HG02588 (cell line): ENCODE measurements at regions not wholly inside any gene's neighbourhood (a gene's known extent, or its start where the extent isn't known, plus 50 kb on each side); places are given as distances from the start of the nearest gene placed in this dataset.

Experiments used
- ATAC-seq: cut with Tn5 transposase; IDR thresholded peaks from one replicate; pipeline ENCODE4 v1.9.1; 2021; ENCODE audit warnings: mild to moderate bottlenecking, moderate library complexity; ENCODE audit not compliant: unreplicated experiment

DNA sequence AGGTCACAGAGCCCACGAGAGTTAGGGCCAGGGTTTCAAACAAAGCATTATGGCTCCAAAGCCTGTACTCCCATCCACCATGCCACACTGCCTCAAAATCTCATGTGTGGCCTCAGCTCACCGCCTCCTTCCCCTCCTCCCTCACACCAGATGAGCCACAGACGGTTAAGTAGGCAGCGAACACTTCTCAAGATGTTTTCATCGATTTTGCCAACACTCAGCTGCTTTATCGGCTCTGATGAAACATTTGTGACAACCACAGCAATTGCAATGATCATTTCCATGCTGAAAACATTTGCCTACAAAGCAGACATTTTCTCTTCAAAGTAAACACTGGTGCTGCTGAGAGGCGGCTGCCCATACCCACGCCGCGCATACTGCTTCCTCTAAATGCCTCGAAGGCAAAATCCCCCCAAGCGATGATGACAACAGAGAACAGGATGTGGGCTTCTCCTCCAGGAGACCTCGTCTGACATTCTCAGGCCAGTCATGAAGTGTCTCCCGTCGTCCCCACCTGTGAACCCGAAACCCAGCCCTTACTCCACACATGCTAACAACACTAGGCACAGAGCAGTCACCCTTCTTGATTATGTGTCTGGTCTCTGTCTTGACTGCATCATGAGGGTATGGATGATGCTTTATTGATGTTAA, 599.2 kb downstream of the SOX6 start:
- ATAC-seq: no peak

DNA sequence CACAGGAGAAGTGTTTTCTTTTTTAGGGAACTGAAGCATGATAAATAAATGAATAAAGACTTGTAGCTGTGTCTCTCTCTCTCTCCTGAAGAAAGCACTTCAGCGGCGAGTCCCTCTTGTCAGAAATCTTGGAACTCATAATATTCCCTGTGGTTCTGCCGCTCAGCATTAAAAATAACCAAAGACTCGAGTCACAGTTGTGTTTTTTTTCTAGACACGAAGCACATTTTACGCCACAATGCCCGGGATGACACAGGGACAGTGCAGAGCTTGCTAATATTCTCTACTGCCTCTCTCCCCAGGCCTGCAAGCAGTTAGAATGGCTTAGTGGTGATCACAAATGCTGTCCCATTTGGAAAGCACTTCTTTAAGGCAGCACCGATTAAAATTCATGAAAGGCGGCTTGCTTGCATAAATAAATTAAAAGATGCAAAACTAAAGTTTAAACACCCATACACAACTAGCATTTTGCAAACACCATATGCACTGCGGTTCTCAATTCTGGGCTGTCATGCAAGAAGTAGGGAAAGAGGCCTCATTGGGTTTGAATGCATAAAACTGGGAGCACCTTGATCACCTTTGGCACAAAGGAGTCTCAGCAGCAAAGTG, 597.4 kb downstream of the SOX6 start:
- ATAC-seq: no peak

DNA sequence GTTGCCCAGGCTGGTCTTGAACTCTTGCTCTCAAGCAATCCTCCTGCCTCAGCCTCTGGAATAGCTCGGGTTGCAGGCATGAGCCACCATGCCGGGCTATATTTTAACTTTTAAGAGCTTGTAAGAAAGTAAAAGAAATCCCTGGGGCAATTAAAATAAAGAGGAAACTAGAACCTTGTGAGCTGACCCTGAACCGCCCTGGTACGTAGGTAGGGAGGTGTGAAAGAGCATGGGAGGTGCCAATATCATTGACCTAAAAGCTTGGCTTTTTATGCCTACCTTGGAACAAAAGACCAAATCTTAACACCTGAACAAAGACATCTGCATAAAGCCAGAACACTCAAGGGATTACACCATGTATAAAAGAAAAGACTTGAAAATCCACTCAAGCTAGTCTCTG, 595.1 kb downstream of the SOX6 start:
- no peak for ATAC-seq

DNA sequence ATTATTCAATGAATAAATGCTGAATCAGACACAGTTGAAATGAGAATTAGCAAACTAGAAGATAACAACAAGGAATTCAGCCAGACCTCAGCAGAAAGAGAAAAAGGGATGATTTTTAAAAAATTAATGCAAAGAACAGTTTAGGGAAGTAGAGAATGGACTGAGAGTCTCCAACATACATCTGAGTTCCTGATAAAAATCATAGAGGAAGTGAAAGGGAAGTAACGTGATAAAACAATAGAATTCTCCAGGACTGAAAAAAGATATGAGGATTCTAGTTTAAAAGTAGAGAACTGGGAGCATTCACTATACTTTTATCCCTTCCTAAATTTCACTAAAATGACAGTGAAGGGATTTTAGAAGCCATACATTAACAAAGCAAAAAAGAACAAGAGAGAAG, 592.0 kb downstream of the SOX6 start:
- no peak for ATAC-seq

DNA sequence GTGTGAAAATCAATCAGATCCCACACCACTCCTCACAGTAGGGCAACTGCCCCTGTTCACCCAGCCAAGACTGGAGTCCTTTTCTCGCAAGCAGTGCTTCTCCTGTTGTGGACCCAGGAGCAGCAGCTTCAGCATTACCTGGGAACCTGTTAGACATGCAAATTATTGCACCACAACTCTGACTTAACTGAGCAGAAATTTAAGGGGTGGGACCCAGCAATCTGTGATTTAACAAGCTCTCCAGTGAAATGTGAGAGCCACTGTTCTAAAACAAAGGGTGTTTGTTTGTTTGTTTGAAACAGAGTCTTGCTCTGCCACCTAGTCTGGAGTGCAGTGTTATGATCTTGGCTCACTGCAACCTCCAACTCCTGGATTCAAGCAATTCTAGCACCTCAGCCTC, 591.4 kb downstream of the SOX6 start:
- no peak for ATAC-seq

DNA sequence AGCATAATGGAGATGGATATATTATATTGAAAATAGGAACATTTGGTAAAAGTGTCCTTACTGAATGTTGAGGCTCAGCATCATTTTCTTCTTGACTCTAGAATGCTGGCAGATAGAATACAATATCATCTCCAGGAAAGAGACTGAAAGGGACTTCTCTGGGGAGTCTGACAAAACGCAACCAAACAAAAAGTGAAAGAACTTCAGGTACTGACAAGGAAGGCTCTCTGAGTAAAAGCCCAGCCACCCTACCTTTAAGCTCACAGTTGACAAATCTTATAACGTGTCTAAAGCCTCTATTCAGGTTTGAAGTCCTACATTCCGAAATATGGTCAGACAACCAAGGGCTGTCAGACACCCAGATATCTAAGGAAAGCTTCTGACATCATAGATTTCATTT, 590.8 kb downstream of the SOX6 start:
- ATAC-seq: no peak

DNA sequence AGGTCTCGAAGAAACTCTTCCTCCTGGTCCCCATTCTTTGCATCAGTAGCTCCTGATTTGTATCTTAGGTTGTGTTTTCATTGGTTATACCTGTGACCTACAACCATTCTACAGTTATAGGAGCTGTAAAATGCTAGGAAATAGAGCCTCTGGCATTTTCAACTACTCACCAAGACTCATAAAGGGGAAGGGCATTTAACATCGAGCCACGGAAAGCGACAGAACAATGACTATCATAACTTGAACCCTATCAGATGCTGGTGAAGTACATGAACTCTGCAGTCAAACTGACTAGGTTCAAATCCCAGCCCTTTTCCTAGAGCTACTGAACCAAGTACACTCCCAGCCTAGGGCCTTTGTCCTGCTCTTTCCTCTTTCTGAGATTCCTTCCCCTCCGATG, 588.0 kb downstream of the SOX6 start:
- ATAC-seq: no peak

DNA sequence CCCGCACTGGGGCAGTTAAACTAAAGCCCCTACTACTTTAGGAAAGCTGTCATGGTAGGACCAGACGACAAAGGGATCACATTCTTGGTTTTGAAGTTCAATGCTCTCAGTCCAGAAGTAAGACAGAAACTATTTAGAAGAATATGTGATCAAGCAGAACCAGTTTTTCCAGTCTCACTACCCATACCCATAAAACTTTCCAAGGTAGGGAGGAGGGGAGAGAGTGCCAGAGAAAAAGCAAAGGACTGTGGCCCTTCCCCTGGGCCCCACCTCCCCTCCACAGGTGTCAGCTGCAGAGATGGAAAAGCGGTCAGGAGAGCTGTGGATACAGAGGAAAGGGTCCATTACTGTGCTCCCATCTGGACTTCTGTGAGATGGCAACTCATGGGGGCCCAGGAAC, 587.1 kb downstream of the SOX6 start:
- ATAC-seq: no peak

DNA sequence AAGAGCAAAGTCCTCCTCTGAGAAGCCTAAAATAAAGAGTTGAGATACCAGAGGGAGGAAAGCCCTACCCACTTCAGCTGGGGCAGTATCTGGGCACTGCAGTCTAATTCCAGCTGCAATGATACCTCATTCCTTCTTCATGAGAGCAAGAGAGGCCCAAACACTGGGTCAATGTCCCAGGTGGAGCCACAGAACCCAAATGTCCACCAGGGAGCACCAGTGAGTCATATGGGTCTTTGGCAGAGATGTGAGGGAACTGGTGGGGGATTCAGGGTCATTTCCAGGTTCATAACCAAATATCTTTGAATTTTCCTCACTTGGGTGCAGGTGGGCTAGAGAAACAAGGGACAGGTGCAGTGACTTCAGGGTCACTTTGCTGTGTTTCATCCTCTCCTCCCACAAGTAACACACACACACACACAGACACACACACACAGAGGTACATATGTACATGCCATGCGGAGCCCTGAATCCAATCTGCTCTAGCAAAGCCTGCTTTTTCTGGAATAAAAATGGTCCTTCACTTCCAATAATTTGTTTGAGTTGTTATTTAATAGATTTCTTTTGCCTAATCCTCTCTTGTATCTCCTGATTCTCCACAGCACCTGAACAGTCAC, 585.4 kb downstream of the SOX6 start:
- no peak for ATAC-seq

DNA sequence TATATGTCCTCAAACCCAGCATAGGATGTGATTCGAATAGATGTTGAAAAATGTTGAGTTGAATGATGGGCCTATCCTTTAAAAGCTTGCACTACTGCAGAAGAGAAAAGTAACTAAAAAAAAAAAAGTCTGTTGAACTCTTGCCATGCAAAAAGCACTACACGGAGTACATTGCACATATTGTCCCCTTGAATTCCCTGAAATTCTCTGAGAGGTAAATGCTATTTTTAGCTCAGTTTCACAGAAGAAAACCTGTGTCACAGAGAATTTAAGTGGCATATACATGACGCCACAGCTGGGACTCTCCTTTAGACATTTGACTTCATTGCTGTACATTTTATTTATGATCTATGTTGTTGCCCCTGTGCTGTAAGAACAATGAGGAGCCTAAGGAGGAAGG, 583.8 kb downstream of the SOX6 start:
- no peak for ATAC-seq

DNA sequence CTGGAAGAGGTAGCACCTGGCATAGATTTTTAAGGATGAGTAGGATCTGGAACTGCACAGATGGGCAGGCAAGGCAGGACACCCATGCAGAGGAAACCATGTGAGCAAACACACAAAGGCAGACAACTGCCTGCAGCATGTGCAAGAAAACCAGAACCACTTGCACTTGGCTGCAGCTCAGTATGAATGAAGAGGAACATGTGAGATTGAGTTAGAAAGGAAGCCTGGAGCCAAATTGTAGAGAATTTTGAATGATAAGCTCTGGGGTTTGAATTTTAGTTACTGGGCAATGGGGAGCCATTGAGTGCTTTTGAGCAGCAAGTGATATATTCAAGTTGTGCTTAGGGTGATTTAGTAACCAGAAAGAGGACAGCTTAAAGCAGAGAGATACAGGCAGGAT, 583.4 kb downstream of the SOX6 start:
- no peak for ATAC-seq

DNA sequence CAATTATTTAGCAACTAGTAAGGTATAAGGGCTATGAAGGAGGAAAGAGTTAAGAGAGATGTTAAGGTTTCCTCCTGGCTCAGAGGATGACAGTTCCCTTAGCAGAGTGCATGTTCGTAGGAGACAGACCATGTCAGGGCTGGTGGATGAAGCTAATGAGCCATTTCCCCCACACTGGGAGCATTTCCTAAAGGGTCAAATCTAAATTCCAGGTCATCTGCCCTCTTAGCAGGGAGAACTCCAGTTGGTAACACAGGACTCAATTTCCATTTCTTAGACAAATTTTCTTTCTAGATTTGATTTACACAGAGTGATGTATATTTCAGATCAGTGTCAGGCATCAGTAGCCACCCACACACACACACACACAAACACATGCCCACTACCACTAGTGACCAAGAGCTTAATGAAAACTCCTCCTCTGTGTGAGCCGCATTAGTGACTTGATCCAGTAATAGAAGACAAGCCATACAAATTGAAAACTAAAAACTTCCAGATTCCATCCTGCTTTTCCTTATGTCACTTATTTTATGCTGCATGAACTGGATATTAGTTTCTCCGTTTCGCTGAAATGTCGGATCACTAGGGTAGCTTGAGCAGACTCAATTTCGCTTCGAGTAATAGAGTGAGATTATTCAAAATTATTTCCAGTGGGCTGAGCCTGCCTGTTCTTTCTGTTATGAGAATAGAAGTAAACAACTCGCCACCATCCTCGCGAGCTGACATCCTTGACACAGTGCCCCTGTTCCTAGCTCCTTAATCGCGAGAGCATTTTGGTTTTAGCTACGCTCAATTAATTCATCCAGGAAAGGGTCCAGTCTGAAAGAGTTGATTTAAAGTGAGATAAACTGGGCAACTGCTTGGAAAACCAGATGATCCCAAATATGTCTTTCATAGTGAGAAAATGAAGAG, 582.6 kb downstream of the SOX6 start:
- ATAC-seq: no peak

DNA sequence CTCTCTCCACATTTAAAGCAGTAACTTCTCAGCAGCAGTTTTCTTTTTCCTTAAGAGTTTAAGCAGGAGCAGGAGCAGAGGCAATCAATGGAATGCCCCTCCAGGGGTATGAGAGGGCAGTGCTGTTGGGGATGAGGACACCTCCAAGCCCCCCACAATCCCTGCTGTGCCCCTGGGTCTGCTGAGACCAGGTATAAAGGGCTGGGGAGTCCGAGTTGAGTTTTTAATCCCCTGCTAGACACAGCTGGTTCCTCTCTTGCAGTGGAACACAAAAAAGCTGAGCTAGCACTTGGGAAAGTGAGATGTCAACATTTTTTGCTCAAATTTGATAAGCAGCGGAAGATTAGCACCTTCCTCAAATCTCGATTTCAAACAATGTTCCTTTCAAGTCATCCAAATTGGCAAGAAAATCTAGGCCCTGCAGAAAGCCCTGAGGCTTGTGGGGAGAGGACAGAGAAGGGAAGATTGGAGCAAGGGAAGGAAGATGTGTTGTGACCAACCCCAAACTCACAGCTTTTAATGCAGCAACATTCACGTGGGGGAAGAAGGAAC, 581.9 kb downstream of the SOX6 start:
- no peak for ATAC-seq

DNA sequence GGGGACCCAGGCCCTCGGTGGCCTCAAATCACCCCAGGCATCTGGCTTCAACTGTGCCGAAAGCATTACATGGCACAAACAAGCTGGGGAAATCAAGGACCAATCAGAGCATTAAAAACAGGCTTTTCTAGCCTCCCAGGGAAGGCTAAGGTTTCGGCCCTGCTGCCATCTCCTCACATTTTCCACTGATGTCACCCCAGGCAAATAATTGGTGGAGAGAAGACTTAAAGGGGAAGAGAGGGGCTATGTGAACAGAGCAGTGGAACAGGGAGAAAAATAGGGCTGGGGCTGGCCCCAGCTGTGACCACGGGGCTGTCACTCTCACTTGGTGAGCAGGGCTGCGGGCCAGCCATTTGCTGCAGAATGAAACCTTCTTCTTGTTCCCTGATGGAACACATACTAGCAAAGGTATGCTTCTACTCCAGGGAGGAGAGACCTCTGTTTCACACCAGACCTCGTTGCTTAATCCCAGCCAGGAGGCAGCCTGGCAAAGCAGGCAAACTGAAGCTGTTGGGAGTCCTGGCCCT, 581.3 kb downstream of the SOX6 start:
- no peak for ATAC-seq

DNA sequence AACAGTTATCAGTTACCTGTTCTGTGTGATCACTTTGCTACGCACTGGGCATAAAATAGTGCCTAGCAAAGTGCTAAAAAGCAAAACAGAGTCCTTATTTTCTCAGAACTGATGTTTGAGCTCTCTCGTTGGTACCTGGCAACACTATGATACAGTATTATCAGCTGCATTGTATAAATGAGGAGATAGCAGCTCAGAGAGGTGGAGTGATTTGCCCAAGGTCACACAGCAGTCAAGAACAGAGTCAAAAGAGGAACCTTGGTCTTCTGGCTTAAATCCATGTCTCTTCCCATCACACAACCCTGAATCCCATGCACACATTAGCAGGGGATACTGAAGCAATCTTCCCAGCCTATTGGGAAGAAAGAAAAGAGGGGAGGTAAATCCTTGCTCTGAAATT, 580.5 kb downstream of the SOX6 start:
- ATAC-seq: no peak

DNA sequence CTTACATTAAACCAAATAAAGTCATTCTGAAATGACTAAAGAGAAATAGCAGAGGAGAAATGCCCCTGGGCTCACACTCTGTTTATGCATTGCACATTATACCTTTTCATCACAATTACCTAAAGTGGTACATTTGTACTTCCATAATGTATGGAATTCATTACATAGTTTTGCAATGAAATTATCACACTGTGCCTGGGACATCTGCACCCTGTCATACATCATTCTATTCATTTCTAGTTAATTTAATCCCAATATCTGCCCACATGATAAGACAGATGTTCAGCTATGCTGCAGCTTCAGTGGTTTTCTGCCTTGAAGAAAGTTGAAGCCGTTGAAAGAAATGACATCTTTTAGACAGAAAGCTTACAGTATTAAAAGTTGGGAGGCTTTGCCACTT, 580.0 kb downstream of the SOX6 start:
- no peak for ATAC-seq

DNA sequence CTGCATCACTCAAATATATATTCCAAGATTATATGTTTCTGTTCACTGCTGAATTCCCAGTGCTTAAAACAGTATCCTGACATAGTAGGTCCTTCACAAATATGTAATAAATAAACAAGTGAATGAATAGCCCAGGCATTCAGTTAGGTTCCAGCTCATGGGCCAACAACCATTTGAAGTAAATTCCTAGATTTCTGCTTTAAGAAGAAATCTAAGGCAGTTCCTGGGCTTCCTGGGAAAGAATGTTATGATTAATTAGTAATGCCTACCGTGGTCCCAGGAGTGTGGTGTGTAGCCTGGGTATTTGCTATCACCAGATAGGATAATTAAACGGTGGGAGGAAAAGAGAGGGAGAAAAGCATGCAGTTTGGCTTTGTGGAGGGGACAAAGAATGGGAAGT, 576.8 kb downstream of the SOX6 start:
- ATAC-seq: no peak

DNA sequence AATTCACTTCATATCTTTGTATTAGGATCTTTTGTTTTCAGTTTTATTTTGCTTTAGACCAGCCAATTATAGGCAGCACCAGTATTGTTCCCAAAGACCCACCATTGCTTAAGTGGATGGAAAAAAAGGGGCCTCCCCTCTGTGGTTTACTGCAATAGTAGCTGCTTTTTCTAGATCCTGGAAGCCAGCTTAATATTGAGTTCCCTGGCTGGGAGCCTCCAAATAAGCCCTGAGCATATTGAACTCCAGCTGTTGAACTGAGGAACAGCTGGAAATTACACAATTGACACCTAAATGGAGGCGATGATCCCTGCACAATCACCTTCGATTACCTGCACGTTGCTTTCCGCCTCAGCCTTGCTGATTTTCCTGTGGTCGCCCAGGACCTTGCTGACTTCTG, 576.0 kb downstream of the SOX6 start:
- ATAC-seq: no peak

DNA sequence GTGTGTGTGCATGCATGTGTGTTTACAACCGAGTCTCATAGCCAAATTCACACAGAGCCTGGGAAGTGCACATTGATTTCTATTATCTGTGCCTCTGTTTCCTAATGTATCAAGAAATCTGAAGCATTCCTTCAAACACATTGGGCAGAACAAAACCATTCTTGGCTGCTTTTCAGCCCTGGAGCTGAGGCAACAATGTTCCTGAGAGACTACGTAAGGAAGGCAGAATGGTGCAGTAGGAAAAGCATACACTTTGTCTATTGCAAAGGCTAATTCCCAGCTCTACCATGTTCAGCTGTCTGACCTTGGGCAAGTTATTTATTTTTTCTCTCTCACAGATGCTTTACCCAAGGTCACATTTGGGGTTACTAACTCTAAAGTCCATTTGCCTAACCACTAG, 575.5 kb downstream of the SOX6 start:
- ATAC-seq: no peak

DNA sequence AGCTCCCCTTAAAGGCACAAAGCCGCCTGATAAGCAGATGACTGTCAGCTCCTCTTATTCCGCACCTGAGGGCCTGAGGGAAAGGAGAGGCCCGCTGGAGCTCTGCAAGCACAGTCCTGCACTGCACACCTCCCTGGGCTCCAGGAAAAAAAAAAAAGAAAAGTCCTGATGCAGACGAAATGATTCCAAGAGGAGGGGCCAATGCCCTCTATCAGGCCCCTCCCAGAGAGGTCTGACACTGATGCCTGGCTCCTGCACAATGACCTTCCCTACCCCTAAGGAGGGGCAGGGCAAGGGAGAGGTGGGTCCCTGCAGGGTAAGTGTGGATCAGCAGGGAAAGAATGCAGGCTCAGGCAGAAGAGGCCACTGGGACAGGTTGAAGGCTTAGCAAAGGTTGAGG, 572.7 kb downstream of the SOX6 start:
- ATAC-seq: no peak
